Adipocyte (in vitro differentiated cells): ENCODE measurements at regions not wholly inside any gene's neighbourhood (a gene's known extent, or its start where the extent isn't known, plus 50 kb on each side); places are given as distances from the start of the nearest gene placed in this dataset.

Source experiments
- DNase-seq: peaks from one replicate; pipeline ENCODE4 v3.0.0-alpha.2; 2015; ENCODE audit warnings: low read depth
- H3K27me3 ChIP-seq: replicated peaks from 2 replicates; pipeline ENCODE4 v1.7.0; 2013; ENCODE audit warnings: mild to moderate bottlenecking, low read length, moderate library complexity; ENCODE audit not compliant: control insufficient read depth, insufficient read depth
- H3K36me3 ChIP-seq: 2 replicates; pipeline ENCODE4 v1.7.0; 2013; ENCODE audit warnings: low read length, mild to moderate bottlenecking, moderate library complexity; ENCODE audit not compliant: control insufficient read depth, insufficient read depth, severe bottlenecking
- H3K4me1 ChIP-seq: 2 replicates; pipeline ENCODE4 v1.7.0; 2013; ENCODE audit warnings: mild to moderate bottlenecking, low read length, moderate library complexity; ENCODE audit not compliant: control insufficient read depth, insufficient read depth
- H3K4me3 ChIP-seq: 2 replicates; pipeline ENCODE4 v1.7.0; 2013; ENCODE audit warnings: mild to moderate bottlenecking, low read length, moderate library complexity
- H3K9ac ChIP-seq: 2 replicates; pipeline ENCODE4 v1.7.0; 2013; ENCODE audit warnings: mild to moderate bottlenecking, low read length, moderate library complexity
- H3K9me3 ChIP-seq: 2 replicates; pipeline ENCODE4 v1.7.0; 2013; ENCODE audit warnings: mild to moderate bottlenecking, low read length, moderate library complexity; ENCODE audit not compliant: control insufficient read depth

DNA sequence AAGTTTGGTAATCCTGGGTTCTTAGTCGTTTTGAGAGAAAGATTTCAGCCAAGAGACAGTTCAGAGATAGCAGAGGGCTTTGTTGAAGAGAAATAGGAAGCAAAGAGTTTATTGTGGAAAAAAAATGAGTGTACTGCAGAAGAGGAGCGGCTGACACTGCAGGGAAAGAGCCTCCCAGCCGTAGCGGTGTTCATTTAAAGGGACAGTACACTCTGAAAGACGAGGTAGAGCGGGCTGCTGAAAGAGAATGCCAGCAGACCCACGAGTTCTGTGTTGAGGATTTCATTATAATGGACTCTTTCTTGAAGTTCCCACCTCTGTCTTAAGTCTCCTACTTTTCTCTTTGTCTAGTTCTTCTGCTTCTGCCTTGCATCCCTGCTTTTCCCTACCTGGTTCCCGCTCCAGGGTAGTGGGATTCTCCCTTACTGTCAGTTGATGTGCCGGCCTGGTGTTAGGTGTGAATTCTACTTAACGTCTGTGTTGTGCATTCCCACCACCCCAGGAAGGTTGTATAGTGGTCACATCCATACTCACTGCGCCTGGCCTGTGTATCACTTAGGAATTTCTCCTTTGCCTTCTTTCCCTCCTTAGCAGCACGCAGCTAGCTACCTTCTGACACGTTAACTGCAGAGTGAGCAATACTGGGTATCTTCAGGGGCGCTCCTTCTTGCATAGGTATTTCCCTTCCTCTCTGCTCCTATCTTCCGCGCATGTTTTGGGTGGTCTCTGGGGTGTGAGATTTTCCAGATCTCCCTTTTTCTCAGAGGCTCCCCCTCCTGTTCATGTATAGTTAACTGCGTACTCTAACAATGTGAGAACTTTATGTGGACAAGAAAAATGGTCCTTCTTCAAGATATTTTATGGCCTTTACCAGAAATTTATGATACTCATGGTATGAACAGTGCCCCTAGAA is 164.5 kb downstream of the PTH2R start:
- no peak for DNase-seq
- Histone ChIP-seq H3K4me1 (no peaks in the 10 kb centered on the region), H3K36me3 (no peaks in the 10 kb centered on the region), H3K27me3 (no peaks in the 10 kb centered on the region), H3K9me3 (no peaks in the 10 kb centered on the region), H3K9ac (no peak overlapping the region), H3K4me3 (no peak overlapping the region)

DNA sequence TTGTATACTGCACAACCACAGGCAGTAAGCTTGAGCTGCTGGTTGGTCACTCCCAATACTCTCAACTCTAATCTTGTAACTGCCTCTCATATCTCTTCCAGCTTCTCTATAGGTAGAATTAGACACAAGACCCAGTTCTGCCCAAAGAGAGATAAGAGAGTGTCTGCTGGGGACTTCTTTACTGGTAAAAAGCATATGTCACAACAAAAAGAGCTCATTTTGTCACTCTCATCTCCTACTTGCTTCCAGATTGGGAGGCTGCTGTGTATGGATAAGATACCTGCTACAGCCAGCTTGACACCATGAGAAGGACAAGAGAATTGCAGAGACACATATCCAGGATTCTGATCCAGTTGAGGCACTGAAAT is 165.2 kb downstream of the PTH2R start:
- Histone ChIP-seq H3K9ac (no peak overlapping the region), H3K36me3 (no peaks in the 10 kb centered on the region), H3K27me3 (no peaks in the 10 kb centered on the region), H3K9me3 (no peaks in the 10 kb centered on the region), H3K4me3 (no peak overlapping the region), H3K4me1 (no peaks in the 10 kb centered on the region)
- no peak for DNase-seq

- no peaks in the 10 kb centered on the region for H3K27me3 ChIP-seq
- no peak for DNase-seq
- H3K9me3 ChIP-seq: peaks cover 5% of the 10 kb centered on the region
- H3K36me3 ChIP-seq: no peaks in the 10 kb centered on the region
- no peak overlapping the region for H3K4me3 ChIP-seq
- H3K4me1 ChIP-seq: no peaks in the 10 kb centered on the region
- H3K9ac ChIP-seq: no peak overlapping the region
These were observed 167.0 kb downstream of the PTH2R start for GRCh38 chr2:208573569-208573968.

GRCh38 chr2:208579678-208580077 is 173.1 kb downstream of the PTH2R start:
- no peak overlapping the region for H3K9ac ChIP-seq

DNA sequence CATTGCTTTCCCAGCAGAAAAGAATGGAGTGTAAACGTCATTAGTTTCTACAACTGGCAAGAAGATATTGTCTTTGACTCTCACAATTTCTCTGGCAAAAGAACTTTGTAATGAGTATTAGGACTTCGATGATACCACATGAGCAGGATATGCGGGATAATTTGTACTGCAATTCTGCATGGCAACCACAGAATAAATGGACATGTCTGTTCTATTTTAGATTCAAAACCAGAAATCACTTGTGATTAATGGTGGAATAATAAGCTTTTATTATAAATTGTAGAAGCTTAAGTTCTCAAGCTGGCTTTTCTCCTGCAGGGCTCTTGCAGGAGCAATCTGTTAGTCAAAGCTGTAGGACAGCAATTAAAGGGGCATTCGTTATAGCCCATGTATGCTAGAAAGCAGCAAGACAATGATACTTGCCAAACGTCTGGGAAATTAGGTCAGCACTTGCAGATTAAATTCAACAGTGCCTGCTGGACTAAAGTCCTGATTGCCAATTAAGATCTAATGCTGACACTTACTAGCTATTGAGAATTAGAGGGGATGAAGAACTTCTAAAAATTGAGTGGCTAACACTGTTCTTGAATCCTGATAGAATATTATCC is 177.9 kb downstream of the PTH2R start:
- Histone ChIP-seq H3K4me1 (no peaks in the 10 kb centered on the region), H3K9me3 (no peaks in the 10 kb centered on the region), H3K36me3 (no peaks in the 10 kb centered on the region), H3K27me3 (no peaks in the 10 kb centered on the region), H3K4me3 (no peak overlapping the region), H3K9ac (no peak overlapping the region)
- DNase-seq: no peak

More at GRCh38 chr2:208579678-208580077, 173.1 kb downstream of the PTH2R start:
- Histone ChIP-seq H3K36me3 (no peaks in the 10 kb centered on the region), H3K4me1 (no peaks in the 10 kb centered on the region), H3K9me3 (peaks cover 5% of the 10 kb centered on the region), H3K4me3 (no peak overlapping the region), H3K27me3 (no peaks in the 10 kb centered on the region)
- DNase-seq: no peak

- no peak overlapping the region for H3K4me3 ChIP-seq
- no peak overlapping the region for H3K9ac ChIP-seq
- no peaks in the 10 kb centered on the region for H3K27me3 ChIP-seq
- no peak for DNase-seq
- H3K4me1 ChIP-seq: no peaks in the 10 kb centered on the region
- H3K9me3 ChIP-seq: no peaks in the 10 kb centered on the region
- H3K36me3 ChIP-seq: no peaks in the 10 kb centered on the region
These were observed 179.9 kb downstream of the PTH2R start for GRCh38 chr2:208586516-208586915.

GRCh38 chr2:208594642-208595385 is 188.2 kb downstream of the PTH2R start:
- Histone ChIP-seq H3K27me3 (no peaks in the 10 kb centered on the region), H3K9me3 (no peaks in the 10 kb centered on the region), H3K4me1 (no peaks in the 10 kb centered on the region), H3K36me3 (no peaks in the 10 kb centered on the region), H3K9ac (no peak overlapping the region), H3K4me3 (no peak overlapping the region)
- no peak for DNase-seq

DNA sequence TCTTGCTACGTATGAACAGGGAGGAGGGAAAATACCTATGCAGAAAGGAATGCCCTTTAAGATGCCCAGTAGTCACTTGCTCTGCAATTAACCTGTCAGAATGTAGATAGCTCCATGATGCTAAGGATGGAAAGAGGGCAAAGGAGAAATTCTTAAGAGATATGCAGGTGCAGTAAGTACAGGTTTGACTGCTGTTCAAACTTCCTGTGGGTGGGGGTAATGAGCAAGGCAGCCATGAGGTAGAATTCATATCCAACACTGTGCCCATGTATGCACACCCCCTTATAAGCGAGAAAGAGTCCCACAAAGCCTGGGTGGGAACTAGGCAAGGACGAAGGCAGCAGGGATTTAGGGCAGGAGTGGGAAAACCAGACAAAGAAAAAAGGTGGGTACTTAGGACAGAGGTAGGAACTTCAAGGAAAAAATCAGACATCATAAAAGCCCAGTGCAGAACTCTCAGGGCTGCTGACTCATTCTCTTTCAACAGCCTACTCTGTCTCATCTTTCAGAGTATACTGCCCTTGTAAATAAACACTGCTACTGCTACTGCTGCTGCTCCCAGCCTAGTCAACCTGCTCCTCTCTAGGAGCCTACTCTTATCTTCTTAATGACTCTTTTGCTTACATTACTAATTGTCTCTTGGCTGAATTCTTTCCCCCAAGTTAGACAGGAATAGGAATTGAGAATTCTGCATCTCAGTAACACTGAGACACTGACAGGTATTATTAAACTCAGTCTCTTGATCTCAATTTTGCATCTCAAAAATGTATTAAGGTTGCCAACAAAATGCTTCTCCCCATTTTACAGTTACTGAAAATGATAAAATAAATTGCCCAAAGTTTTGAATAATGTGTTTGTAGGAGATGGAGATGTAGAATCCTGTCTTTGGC is 189.0 kb downstream of the PTH2R start:
- Histone ChIP-seq H3K9me3 (no peaks in the 10 kb centered on the region), H3K4me1 (no peaks in the 10 kb centered on the region), H3K9ac (no peak overlapping the region), H3K4me3 (no peak overlapping the region), H3K36me3 (no peaks in the 10 kb centered on the region), H3K27me3 (no peaks in the 10 kb centered on the region)
- no peak for DNase-seq

DNA sequence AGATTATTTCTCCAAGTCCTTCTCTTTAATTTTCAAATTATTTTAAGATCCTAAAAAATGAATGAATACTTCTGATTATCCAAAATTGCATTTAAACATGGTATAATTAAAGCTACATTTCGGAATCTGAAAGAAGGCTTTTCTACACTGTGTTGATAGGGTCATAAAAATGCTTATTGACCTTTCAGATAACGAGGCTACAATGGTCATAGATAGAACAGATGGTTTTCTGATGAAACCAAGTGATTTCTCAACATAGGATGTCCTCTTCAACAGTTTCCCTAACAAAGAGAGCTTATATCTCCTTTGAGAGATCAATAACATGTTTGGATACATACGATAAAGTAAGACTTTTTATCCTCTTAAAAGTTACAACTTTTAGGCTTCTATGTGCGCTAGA is 201.1 kb downstream of the PTH2R start:
- Histone ChIP-seq H3K9me3 (no peaks in the 10 kb centered on the region), H3K9ac (no peak overlapping the region), H3K4me1 (no peaks in the 10 kb centered on the region), H3K27me3 (no peaks in the 10 kb centered on the region), H3K4me3 (no peak overlapping the region), H3K36me3 (no peaks in the 10 kb centered on the region)
- no peak for DNase-seq

DNA sequence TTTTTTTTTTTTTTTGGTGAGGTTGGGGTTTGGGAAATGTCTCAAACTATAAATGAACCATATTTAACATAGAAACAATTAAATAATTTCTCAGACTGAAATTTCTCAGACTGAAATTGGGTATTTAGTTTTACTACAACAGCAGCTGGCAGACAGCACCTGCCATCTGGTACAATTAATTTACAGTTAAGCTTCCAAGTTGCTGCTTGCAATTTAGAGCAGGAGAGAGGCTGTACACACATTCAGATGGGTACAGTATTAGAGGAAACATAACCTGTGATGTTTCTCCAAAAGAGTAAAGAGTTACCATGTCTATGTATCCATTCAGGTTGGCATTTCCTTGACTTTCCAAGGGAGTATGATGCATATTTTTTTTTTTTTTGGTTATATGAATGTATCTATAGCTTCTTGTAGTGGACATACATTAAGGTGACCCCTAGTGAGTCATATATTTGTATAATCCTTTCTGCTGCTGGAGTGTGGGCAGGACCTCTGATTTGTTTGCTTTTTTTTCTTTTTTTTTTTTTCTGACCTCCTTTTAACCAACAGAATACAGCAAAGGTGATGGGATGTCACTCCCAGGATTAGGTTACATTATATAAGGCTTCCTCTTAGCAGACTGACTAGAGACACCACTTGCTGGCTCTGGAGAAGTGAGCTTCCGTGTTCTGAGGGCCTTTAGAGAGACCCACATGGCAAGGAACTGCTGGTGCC is 201.7 kb downstream of the PTH2R start:
- no peak overlapping the region for H3K4me3 ChIP-seq
- H3K9ac ChIP-seq: no peak overlapping the region
- no peaks in the 10 kb centered on the region for H3K4me1 ChIP-seq
- H3K36me3 ChIP-seq: no peaks in the 10 kb centered on the region
- H3K27me3 ChIP-seq: no peaks in the 10 kb centered on the region
- no peak for DNase-seq
- no peaks in the 10 kb centered on the region for H3K9me3 ChIP-seq
